IPS-NIHi7 (cell line): ENCODE measurements at regions not wholly inside any gene's neighbourhood (a gene's known extent, or its start where the extent isn't known, plus 50 kb on each side); places are given as distances from the start of the nearest gene placed in this dataset.

ENCODE experiments used
- DNase-seq: peaks from one replicate; pipeline ENCODE4 v3.0.0; 2012; ENCODE audit warnings: mixed read lengths; ENCODE audit errors: extremely low spot score

DNA sequence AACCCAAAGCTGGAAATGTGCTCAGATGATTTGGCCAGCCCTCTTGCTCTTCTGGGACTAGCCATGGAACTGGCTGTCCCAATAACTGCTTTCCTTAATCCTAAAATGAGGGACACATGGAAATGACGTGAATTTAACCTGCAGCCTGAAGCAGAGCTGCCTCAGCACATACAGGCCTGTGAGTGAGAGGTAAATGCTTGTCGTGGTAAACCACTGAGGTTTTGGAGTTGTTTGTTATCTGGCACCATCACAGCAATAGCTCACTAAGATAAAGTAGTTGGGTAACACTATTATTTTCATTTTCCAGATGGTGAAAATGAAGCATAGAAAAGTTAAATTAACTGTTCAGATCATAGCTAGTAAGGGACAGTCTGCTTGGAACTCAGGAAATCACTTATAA lies 333.4 kb upstream of the CHD6 start:
- no peak for DNase-seq

DNA sequence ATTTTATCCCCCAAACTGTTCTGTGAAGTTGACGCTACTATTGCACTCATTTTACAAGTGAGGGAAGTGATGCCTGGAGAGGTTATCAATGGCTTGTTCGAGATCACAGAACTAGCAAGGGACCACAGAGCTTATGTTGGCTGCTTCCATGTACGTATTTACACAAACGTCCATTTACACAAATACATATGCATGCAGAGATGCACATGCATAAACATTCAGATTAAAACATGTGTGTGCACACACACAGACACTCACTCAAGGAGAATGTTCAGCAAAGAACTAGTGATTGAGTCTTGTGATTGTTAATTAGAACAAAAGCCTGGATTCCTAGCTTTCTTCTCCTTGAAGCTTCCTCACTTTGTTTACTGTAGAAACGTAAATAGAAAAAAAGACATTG lies 321.5 kb upstream of the CHD6 start:
- DNase-seq, result no peak

DNA sequence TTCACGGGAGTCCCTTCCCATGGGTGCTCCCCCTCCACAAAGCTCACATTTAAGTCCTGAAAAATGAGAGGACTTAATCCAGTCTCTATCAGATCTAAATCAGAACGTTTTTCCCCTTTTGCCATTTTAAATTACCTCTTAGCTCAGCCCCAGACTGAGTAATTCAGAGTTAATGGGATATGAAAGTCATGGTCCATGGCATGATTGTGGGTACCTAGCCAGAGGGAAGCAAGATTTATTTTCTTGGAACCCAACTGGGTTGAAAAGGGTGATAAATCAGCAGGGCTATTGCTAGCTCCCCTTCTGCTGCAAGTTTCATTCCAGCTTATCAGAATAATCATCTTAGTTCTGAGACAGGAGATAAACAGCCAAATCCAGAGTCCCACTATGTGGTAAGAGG lies 320.2 kb upstream of the CHD6 start:
- no peak for DNase-seq

DNA sequence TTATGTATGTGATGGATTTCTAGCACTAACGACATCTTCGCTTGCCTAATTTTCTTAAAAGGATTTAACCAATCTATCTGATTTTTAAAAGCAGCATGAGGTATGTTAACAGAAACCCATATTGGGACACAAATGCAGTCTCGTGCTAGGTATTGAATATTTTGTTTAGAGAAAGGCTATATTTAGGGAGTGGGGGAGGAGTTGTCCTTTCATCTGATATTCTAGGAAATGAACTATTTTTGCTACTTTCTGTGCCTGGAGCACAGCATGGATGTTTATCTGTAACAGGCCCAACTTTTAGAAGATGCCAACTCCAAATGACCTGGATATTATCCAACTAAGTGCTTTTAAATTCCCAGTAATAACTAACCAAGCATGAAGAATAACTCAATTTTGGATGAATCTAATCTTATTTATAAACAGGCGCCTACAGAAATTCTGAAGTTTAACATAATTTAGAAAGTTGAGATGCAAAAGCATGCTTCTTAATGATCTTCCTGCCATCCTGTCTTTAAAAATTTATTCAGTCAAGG lies 317.1 kb upstream of the CHD6 start:
- no peak for DNase-seq

DNA sequence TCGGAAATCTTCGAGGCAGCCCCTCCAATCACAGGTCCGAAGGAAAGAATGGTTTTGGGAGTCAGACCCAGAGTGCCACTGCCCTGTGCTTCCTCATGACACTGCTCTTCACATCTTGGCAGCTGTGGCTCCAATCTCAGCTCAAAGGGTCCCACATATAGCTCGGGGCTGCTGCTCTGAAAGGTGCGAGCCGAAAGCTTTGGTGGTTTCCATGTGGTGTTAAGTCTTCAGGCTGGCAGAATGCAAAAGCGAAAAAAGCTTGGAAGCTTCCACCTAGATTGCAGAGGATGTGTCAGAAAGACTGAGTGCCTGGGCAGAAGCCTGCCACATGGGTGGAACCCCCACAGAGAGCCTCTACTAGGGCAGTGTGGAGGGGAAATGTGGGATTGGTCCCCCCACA lies 314.3 kb upstream of the CHD6 start:
- no peak for DNase-seq

DNA sequence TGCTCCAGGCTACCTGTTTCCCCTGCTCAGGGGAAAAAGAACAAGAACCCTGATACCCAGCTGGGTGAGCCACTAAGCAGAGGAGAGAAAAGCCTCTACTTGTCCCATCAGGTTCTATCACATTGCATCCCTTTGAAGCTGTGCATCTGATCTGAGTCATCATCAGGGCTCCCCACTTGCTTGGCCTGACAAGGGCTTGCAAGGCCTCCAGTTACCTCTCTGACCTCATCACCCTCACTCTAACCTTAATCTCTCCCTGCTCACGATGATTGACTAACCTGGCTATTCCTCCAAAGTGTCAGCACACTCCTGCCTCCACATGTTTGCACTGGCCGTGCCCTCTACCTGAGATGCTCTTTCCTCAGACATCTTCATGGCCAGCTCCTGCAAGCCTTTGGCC lies 309.5 kb upstream of the CHD6 start:
- no peak for DNase-seq

DNA sequence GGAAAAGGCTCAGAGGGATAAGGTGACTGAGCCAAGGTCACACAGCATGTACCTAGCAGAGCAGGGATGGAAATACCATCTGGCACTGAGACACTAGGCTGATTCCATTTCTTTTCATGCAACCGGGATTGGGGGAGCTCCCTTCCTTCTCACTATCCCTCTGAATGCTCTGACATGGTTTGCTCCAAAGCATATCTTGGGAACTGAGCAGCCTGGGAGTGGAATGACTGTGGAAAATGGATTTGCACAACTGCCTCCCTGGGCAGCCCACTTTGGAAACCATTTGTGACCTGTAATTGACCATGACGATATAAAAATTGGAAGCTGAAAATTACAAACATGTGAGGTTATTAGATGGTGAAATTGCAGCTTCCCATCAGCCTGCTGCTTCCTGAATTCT lies 309.0 kb upstream of the CHD6 start:
- DNase-seq, result no peak

DNA sequence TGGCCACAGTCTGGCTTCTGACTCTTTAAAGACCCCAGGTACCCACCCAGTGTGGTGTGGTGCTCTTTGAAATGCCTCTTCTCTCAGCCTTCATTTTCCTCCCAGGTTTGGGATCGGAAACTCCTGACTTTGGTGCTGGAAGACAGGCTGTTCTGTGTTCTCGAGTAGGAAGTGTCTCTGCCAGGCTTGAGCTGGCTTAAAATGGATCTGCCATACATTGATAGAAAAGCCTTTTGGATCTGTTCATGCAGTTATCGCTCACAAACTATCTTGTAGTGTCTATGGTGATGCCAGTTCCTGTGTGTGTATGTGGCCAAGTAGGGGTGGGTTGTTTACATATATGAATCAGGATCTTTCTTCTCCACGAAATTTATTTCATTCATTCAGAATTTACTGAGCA lies 307.3 kb upstream of the CHD6 start:
- DNase-seq, result no peak

DNA sequence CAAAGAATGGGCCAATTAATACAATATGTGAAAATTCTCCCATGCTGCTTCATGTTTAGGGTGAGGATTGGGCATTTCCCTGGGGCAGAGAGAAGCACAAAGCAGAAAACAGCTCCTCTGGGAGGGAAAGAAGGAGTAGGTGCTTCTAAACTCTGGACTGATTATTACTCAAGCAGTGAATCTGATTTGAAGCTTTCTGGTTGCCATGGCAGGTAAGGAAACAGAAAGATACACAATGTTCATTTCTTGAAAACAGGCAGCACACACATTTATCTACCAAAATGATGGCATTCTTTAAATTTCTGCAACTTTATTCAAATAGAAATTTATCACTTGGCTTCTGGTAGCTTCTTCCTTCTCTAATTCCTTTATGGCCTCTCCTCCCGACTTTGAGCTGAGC lies 305.4 kb upstream of the CHD6 start:
- DNase-seq, result no peak

DNA sequence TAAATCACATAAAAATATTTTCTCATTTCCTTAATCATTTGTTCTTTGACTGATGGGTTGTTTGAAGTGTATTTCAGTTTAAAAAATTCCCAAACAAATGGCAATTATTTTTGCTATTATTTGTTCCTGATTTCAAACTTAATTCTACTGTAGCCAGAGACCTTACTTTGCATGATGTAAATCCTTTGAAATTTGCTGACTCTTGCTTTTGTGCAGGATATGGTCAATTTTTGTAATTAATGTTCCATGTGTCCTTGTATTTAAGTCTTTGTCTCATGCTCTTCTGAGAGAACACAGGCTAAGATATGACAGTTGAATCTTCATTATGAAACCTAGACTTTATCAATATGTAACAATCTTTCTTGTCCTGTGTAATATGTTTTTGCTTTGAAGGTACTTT lies 295.0 kb upstream of the CHD6 start:
- no peak for DNase-seq

DNA sequence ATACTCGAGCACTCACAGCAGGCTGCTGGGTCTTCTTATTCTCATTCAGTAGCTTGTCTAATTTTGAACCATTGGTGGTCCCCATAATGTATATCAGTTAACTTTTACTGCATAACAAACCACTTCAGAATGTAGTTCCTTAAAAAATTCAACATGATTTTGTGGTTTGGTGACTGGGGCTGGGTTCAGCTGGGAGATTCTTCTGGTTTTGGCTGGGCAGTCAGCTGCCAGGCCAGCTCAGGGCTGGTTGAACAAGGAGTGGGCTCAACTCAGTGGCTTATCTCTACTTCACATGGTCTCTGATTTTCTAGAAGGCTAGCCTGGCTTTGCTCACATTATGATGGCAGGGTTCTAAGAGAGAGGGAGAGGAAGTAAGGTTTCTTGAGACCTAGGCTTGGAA lies 292.4 kb upstream of the CHD6 start:
- DNase-seq, result no peak

DNA sequence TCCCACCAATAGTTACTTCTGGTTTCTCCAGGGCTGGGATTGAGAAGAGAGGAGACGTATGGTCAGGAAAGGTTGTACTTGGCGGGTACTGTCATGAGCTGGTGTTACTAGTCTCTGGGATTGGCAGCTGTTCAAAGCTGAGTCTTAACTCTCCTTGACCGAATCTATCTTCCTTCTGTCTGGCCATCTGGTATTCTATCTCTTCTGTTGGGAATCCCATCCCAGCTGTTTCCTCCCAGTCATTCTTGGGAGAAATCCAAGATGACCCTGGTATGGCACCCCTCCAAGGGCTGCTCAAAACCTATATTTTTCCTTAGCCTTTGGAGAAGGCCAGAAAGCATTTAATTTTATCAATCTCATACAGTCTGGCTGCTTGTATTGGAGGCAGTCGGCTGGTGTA lies 287.0 kb upstream of the CHD6 start:
- no peak for DNase-seq

DNA sequence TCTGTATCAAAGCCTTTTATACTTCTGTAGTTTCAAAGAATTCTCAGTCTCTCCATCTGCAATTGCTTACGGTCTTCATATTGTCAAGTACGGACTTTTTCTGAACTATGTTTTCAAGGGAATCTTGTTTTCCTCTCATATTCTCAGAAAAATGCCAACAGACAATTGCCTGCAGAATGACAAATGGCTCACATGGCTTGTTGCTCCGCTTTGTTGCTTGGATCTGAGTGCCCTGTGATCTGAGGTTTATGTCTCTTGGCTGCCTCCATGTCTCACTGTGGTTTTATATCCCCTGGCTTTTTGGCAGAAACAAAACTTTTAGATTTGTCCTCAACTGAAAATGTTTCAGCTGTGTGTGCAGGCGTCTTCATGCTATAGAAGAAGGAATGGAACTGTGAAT lies 285.4 kb upstream of the CHD6 start:
- no peak for DNase-seq

DNA sequence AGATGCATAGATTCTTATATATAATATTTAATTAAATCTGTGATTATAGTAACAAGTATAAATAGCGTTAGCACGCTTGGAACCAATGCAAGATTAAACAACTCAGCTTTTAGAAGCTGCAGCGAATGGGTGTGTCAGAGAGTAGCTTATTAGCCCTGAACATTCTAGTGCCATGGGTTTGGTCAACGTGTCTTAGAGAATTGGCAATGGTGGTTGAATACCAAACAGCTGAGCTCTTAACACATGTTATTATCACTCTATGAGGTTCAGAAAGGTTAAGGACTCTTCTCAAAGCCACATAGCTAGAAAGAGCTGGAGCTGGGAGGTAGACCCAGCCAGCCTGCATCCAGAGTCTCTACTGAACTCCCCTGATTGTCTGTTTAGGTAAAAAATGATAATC lies 284.2 kb upstream of the CHD6 start:
- DNase-seq, result no peak

DNA sequence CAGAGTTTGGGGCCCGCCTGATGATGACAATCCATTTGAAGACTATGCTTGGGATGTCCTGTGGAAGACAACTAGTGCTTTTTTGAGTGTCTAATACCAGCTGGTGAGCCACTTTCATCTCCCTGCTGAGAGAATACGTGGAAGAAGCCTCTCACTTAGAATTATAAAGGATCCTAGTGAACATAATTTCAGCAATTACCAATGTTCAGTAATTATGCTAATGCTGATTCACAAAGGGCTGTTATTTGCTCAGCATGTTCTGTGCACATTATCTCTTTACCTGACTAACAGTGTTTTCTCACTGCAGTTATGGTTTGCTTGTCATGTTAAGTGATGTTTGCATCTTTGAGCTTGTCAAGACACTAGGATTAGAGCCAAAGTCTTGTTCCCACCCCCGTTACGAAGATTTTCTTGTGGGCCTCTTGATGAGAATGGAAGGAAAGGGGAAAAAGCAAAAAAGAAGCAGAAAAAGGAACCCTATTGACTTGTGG lies 282.1 kb upstream of the CHD6 start:
- DNase-seq, result no peak

DNA sequence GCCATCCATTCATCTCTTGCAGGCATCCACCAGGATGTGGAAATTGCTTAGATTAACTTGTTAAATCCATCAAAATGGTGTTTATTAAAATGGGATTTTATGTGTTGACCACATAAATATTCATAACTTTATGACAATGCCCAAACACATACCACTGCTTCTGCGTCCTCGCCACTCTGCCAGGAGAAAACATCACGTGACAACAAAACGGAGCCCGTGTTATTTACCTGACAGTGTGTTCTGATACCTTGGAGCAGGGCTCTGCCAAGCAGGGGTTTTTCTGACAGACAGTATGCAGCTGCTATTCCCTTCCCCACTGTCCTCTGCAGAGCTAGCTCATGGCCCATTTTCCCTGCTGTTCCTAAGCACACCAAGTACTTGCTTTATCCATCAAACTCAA lies 279.5 kb upstream of the CHD6 start:
- DNase-seq, result no peak

DNA sequence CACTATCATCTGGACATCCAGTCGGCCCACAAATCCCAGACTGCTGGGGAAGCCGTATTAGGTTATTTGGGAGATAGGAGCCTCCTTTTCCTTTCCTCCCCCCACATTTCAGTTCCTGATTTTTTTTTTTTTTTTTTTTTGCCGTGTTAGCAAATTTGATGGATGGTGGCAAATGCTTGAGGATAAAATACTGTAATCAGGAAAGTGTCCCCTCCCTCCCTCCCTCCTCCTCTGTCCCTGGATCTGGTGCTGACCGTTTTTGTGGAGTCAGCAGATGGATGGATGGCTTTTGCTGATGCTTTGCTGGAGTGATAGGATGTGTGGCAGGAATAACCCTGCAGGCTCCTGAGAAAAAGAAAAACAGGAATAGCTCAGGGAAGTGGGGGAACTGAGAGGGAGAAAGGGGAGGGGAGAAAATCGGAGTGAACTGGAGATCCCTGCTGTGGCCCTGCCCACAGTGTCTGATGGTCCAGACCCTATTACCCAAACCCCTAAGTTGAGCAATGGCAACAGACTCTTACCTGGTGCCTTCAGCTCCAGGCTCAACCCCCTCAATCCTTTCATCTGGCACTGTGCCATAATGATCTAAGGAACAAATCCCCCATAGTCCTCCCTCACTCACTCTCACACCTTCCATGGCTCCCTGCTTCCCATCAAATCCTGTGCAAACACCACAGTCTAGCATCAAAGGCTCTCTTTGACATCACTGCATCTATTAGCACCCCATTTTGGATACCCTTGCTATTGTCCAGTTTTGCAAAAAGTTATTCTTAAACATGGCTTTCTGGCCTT lies 277.3 kb upstream of the CHD6 start:
- DNase-seq, result no peak

DNA sequence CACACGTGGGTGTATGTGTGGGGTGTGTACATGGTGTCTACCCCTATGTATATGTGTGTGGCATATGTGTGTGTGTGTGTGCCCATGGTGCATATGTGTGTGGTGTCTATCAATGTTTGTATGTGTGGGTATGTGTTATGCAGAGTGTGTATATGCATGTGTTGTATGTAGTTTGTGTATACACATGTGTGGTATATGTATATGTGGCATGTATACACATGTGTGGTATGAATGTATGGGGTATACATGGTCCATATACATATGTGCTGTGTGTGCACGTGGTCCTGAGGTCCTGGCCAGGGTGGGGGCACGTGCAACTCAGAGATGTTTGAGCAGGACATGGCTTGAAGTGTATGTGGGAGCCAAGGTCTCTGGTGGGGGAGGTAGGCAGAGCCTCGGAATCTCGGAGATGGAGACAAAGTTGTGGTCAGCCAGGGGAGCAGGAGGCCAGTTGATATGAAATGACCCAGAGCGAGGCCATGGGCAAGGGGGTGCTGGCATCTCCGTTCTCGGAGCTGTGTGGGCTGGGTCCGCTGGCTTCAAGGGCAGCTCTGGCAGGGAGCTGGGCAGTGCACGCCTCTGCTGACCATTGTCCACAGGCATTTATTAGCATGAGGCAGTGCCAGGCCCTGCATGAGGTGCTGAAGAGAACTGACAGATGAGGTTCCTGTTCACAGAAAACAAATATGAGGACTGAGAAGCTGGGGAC lies 276.2 kb upstream of the CHD6 start:
- no peak for DNase-seq

DNA sequence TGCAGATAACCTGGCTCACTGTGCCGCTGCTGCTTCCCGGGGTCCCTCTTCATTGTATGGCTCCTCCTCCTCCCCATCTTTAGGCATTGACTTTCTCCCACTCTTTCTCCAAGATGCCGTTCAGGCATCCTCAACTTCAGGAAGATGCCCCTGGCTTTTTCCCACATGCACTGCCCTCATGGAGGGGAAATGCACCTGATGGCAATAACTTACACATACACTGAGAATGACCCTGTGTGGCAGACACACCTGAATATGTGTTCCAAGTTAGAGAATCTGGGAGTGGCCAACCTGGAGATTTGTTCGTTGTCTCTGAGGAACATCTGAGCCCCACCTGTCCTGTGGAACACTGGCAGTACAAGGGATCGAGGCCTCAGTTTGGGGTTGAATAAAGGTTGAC lies 273.9 kb upstream of the CHD6 start:
- DNase-seq, result no peak

DNA sequence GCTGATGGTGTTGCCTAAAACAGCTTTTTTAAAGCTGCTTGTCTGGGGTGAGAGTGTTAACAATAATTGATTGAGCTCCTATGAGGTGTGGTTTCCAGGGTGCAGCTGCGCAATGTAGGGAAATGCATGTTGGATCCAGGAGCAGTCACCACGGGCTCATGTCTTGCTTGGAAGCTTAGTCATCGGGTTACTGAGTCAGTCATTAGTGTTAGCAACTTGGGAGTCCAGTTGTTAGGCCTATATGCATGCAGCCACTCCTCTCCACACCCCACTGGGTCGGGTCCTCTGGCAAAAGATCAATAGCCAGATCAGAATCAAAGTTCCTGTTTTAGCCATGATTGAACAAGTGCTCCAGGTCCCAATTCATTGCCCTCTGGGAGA lies 271.7 kb upstream of the CHD6 start:
- DNase-seq, result no peak

DNA sequence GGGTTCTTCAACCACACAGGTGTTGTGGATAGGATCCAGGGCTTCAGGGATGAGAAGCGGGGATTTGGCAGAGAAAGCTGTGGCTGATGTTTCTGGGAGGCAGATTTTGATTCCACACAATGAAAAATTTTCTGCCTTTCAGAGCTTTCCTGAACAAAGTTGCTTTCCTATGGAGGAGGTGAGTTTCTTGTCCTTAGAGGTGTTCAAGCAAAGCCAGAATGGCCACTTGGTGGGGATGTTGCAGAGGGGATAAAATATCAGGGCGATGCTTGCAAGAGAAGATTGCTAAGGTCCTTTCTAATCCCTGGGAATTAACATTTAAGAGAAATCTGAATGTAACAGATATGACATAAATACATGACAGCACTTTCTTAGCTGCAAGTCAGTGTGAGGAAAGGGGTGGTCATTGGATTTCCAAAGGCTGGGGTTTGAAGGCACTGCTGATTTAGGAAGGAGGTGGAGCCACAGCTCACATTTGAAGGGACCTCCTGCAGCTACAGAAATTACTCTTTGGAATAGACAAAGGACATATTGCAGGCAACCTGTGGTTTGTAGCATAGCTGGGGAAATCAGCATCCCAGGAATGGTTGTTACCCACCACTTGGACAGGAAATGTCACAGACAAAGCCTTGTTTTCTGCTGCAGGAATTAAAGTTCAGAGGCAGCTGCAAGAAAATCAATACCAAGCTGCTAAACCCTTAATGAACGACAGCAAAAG lies 271.1 kb upstream of the CHD6 start:
- DNase-seq, result no peak

DNA sequence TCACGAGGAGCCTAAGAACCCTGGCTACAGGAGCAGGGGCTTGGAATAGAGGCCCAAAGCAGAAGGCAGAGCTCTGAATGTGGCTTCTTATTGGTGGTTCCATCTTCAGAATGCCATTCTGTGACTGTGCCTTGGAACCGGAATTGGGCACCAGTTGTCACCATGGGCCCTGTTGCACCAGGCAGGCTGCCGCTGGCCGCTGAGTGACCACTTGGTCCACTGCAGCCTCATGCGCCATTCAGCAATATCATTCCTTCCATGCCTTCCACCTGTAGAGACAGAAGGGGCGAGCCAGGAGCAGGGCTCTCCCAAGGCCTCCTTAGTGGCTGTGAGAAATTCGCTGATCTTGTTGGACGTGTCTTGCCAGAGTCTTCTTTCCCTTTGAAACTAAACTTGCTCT lies 270.3 kb upstream of the CHD6 start:
- DNase-seq, result no peak

DNA sequence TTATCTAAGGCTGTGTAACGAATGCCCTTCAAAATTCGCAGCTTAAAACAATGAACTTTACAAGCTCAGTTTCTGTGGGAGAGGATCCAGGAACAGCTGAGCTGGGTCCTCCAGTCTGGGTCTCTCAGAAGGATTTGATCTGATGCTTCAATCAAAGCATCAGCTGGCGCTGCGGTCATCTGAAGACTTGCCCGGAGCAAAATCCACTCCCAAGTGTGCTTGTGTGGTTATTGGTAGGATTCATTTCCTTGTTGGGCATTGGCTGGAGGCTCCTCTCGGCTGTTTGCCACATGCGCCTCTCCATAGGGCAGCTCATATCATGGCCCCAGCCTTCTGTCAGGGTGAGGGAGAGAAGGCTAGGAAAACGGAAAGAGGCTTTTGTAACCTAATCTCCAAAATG lies 269.3 kb upstream of the CHD6 start:
- DNase-seq, result no peak
